ENCODE measurements at regions not wholly inside any gene's neighbourhood (a gene's known extent, or its start where the extent isn't known, plus 50 kb on each side); places are given as distances from the start of the nearest gene placed in this dataset.

GRCh38 chr7:156582591-156583123, 57.9 kb upstream of the RNF32 start:
- Histone ChIP-seq H3K79me1 (ENCODE audit: low read depth, low read length) (peaks cover 2% of the 10 kb centered on the region), H2BK12ac (ENCODE audit: low read length) (no peak overlapping the region), H3K4me1 (ENCODE audit: control insufficient read depth in 2 of 2, insufficient read depth in 1 of 2, low read depth in 1 of 2, low read length in 2 of 2) (peaks cover 0 to 6% of the 10 kb centered on the region in 2 donors), H2BK5ac (ENCODE audit: low read length) (no peak overlapping the region), H2BK15ac (ENCODE audit: low read length) (no peak overlapping the region), H3K23ac (ENCODE audit: low read depth, low read length, poor library complexity) (no peak overlapping the region), H3K18ac (ENCODE audit: low read length) (no peak overlapping the region), H3K4me2 (ENCODE audit: insufficient read depth, low read length, poor library complexity, severe bottlenecking) (no peak overlapping the region), H3K14ac (ENCODE audit: low read length) (no peak overlapping the region), H3K27ac (replicated peaks; ENCODE audit: low read length) (no peak overlapping the region), H3K36me3 (replicated peaks in 1 of 2; ENCODE audit: control insufficient read depth in 2 of 2, insufficient read depth in 2 of 2, low read length in 2 of 2) (no peaks in the 10 kb centered on the region), H3K9me3 (replicated peaks in 1 of 2; ENCODE audit: control insufficient read depth in 2 of 2, insufficient read depth in 1 of 2, low read depth in 1 of 2, low read length in 2 of 2) (peaks cover 0 to 3% of the 10 kb centered on the region in 2 donors), H3K4me3 (ENCODE audit: low read length in 2 of 2) (no peak overlapping the region), H3K9ac (ENCODE audit: low read depth, low read length, poor library complexity) (no peak overlapping the region), H2AFZ (ENCODE audit: low read length) (no peak overlapping the region), H2AK5ac (ENCODE audit: low read depth, low read length) (no peak overlapping the region), H3K4ac (ENCODE audit: low read length) (no peak overlapping the region), H4K8ac (ENCODE audit: low read depth, low read length) (no peak overlapping the region), H3K27me3 (ENCODE audit: control insufficient read depth in 3 of 3, insufficient read depth in 3 of 3, low read depth in 1 of 3, low read length in 3 of 3) (no peaks in the 10 kb centered on the region), H2BK120ac (ENCODE audit: low read depth, low read length) (no peak overlapping the region), H4K91ac (ENCODE audit: low read depth, low read length, poor library complexity) (no peak overlapping the region)
- no CpG with 5 or more reads among the region's 11 CpGs for WGBS, 2 donors (ENCODE audit: extremely low coverage in 2 of 2, insufficient read length in 2 of 2, insufficient replicate concordance in 1 of 2)
- DNase-seq (ENCODE audit: low spot score), result no peak

GRCh38 chr7:156580036-156580435, 60.5 kb upstream of the RNF32 start:
- Histone ChIP-seq H3K4me3 (ENCODE audit: low read length in 2 of 2) (no peak overlapping the region), H3K4ac (ENCODE audit: low read length) (no peak overlapping the region), H2BK12ac (ENCODE audit: low read length) (no peak overlapping the region), H2BK5ac (ENCODE audit: low read length) (no peak overlapping the region), H3K27ac (replicated peaks; ENCODE audit: low read length) (no peak overlapping the region), H3K23ac (ENCODE audit: low read depth, low read length, poor library complexity) (no peak overlapping the region), H3K36me3 (replicated peaks in 1 of 2; ENCODE audit: control insufficient read depth in 2 of 2, insufficient read depth in 2 of 2, low read length in 2 of 2) (no peaks in the 10 kb centered on the region), H4K91ac (ENCODE audit: low read depth, low read length, poor library complexity) (no peak overlapping the region), H3K27me3 (ENCODE audit: control insufficient read depth in 3 of 3, insufficient read depth in 3 of 3, low read depth in 1 of 3, low read length in 3 of 3) (no peaks in the 10 kb centered on the region), H2BK15ac (ENCODE audit: low read length) (no peak overlapping the region), H3K9ac (ENCODE audit: low read depth, low read length, poor library complexity) (no peak overlapping the region), H3K14ac (ENCODE audit: low read length) (no peak overlapping the region), H3K4me2 (ENCODE audit: insufficient read depth, low read length, poor library complexity, severe bottlenecking) (no peak overlapping the region), H2AFZ (ENCODE audit: low read length) (no peak overlapping the region), H4K8ac (ENCODE audit: low read depth, low read length) (no peak overlapping the region), H3K18ac (ENCODE audit: low read length) (no peak overlapping the region), H3K4me1 (ENCODE audit: control insufficient read depth in 2 of 2, insufficient read depth in 1 of 2, low read depth in 1 of 2, low read length in 2 of 2) (peaks cover 0 to 6% of the 10 kb centered on the region in 2 donors), H2BK120ac (ENCODE audit: low read depth, low read length) (no peak overlapping the region), H3K79me1 (ENCODE audit: low read depth, low read length) (peaks cover 2% of the 10 kb centered on the region), H2AK5ac (ENCODE audit: low read depth, low read length) (no peak overlapping the region), H3K9me3 (replicated peaks in 1 of 2; ENCODE audit: control insufficient read depth in 2 of 2, insufficient read depth in 1 of 2, low read depth in 1 of 2, low read length in 2 of 2) (no peaks in the 10 kb centered on the region)
- WGBS, 2 donors (ENCODE audit: extremely low coverage in 2 of 2, insufficient read length in 2 of 2, insufficient replicate concordance in 1 of 2), result no CpG with 5 or more reads among the region's 8 CpGs
- DNase-seq (ENCODE audit: low spot score), result no peak

- H3K27ac ChIP-seq (replicated peaks; ENCODE audit: low read length), result no peak overlapping the region
- no peak overlapping the region for H3K23ac ChIP-seq (ENCODE audit: low read depth, low read length, poor library complexity)
- DNase-seq (ENCODE audit: low spot score), result no peak
- H3K36me3 ChIP-seq (replicated peaks in 1 of 2; ENCODE audit: control insufficient read depth in 2 of 2, insufficient read depth in 2 of 2, low read length in 2 of 2), result no peaks in the 10 kb centered on the region
- H3K27me3 ChIP-seq (ENCODE audit: control insufficient read depth in 3 of 3, insufficient read depth in 3 of 3, low read depth in 1 of 3, low read length in 3 of 3), result no peaks in the 10 kb centered on the region
- H2BK120ac ChIP-seq (ENCODE audit: low read depth, low read length), result no peak overlapping the region
- no peaks in the 10 kb centered on the region for H3K9me3 ChIP-seq (replicated peaks in 1 of 2; ENCODE audit: control insufficient read depth in 2 of 2, insufficient read depth in 1 of 2, low read depth in 1 of 2, low read length in 2 of 2)
- H3K9ac ChIP-seq (ENCODE audit: low read depth, low read length, poor library complexity), result no peak overlapping the region
- no CpG with 5 or more reads among the region's 8 CpGs for WGBS, 2 donors (ENCODE audit: extremely low coverage in 2 of 2, insufficient read length in 2 of 2, insufficient replicate concordance in 1 of 2)
- H2AK5ac ChIP-seq (ENCODE audit: low read depth, low read length), result no peak overlapping the region
- H2BK5ac ChIP-seq (ENCODE audit: low read length), result no peak overlapping the region
- no peak overlapping the region for H2BK12ac ChIP-seq (ENCODE audit: low read length)
- no peak overlapping the region for H3K14ac ChIP-seq (ENCODE audit: low read length)
- H4K8ac ChIP-seq (ENCODE audit: low read depth, low read length), result no peak overlapping the region
- H3K4me2 ChIP-seq (ENCODE audit: insufficient read depth, low read length, poor library complexity, severe bottlenecking), result no peak overlapping the region
- H3K4me1 ChIP-seq (ENCODE audit: control insufficient read depth in 2 of 2, insufficient read depth in 1 of 2, low read depth in 1 of 2, low read length in 2 of 2), result peaks cover 0 to 6% of the 10 kb centered on the region in 2 donors
- no peak overlapping the region for H3K18ac ChIP-seq (ENCODE audit: low read length)
- no peak overlapping the region for H3K4ac ChIP-seq (ENCODE audit: low read length)
- H4K91ac ChIP-seq (ENCODE audit: low read depth, low read length, poor library complexity), result no peak overlapping the region
- H3K4me3 ChIP-seq (ENCODE audit: low read length in 2 of 2), result no peak overlapping the region
- no peak overlapping the region for H2AFZ ChIP-seq (ENCODE audit: low read length)
- peaks cover 2% of the 10 kb centered on the region for H3K79me1 ChIP-seq (ENCODE audit: low read depth, low read length)
- no peak overlapping the region for H2BK15ac ChIP-seq (ENCODE audit: low read length)
Observed at GRCh38 chr7:156579566-156579965, 61.0 kb upstream of the RNF32 start.

- no peak overlapping the region for H4K8ac ChIP-seq (ENCODE audit: low read depth, low read length)
- H3K14ac ChIP-seq (ENCODE audit: low read length), result no peak overlapping the region
- H3K9me3 ChIP-seq (replicated peaks in 1 of 2; ENCODE audit: control insufficient read depth in 2 of 2, insufficient read depth in 1 of 2, low read depth in 1 of 2, low read length in 2 of 2), result no peaks in the 10 kb centered on the region
- H2BK5ac ChIP-seq (ENCODE audit: low read length), result no peak overlapping the region
- H3K4ac ChIP-seq (ENCODE audit: low read length), result no peak overlapping the region
- no CpG with 5 or more reads among the region's 8 CpGs for WGBS, 2 donors (ENCODE audit: extremely low coverage in 2 of 2, insufficient read length in 2 of 2, insufficient replicate concordance in 1 of 2)
- no peak overlapping the region for H2BK12ac ChIP-seq (ENCODE audit: low read length)
- H3K18ac ChIP-seq (ENCODE audit: low read length), result peak overlapping the region; percentile 77
- H2AK5ac ChIP-seq (ENCODE audit: low read depth, low read length), result peak overlapping the region; percentile 30
- no peak overlapping the region for H2BK120ac ChIP-seq (ENCODE audit: low read depth, low read length)
- H3K4me1 ChIP-seq (ENCODE audit: control insufficient read depth in 2 of 2, insufficient read depth in 1 of 2, low read depth in 1 of 2, low read length in 2 of 2), result peaks cover 0 to 6% of the 10 kb centered on the region in 2 donors
- peak overlapping the region; percentile 49 for H3K23ac ChIP-seq (ENCODE audit: low read depth, low read length, poor library complexity)
- no peaks in the 10 kb centered on the region for H3K36me3 ChIP-seq (replicated peaks in 1 of 2; ENCODE audit: control insufficient read depth in 2 of 2, insufficient read depth in 2 of 2, low read length in 2 of 2)
- no peak overlapping the region for H4K91ac ChIP-seq (ENCODE audit: low read depth, low read length, poor library complexity)
- no peak for DNase-seq (ENCODE audit: low spot score)
- H3K4me3 ChIP-seq (ENCODE audit: low read length in 2 of 2), result peak overlapping the region in 1 of 2 donors; percentile 10
- H2BK15ac ChIP-seq (ENCODE audit: low read length), result peak overlapping the region; percentile 63
- H2AFZ ChIP-seq (ENCODE audit: low read length), result no peak overlapping the region
- H3K9ac ChIP-seq (ENCODE audit: low read depth, low read length, poor library complexity), result peak overlapping the region; percentile 72
- H3K4me2 ChIP-seq (ENCODE audit: insufficient read depth, low read length, poor library complexity, severe bottlenecking), result no peak overlapping the region
- no peak overlapping the region for H3K27ac ChIP-seq (replicated peaks; ENCODE audit: low read length)
- peaks cover 2% of the 10 kb centered on the region for H3K79me1 ChIP-seq (ENCODE audit: low read depth, low read length)
- H3K27me3 ChIP-seq (ENCODE audit: control insufficient read depth in 3 of 3, insufficient read depth in 3 of 3, low read depth in 1 of 3, low read length in 3 of 3), result no peaks in the 10 kb centered on the region
Observed at GRCh38 chr7:156578978-156579430, 61.6 kb upstream of the RNF32 start.
